ENCODE measurements at regions not wholly inside any gene's neighbourhood (a gene's known extent, or its start where the extent isn't known, plus 50 kb on each side); places are given as distances from the start of the nearest gene placed in this dataset.

DNA sequence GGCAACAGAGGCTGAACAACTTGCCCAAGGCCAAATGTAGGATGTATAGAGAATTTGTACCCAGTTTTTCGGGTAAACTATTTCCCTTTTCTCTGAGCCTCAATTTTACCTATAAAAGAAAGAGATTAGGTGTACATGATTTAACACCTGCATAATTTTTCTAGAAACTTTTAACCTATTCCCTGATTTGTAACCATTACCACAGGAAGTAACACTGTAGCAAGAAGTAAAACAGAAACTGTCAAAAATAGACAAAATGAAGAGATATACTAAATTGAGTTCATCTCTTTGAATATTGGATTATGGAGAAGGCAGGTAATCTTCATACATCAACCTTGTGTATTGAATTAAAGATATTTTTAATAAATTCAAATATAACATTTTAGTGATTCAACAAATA is 136.2 kb downstream of the ZC3H11B start:
- TF ChIP-seq TARDBP (IDR thresholded peaks at IDR 0.05) = no peak
- TF ChIP-seq L3MBTL2 (conservative IDR thresholded peaks at IDR 0.05) = no peak
- TF ChIP-seq CTBP1 (IDR thresholded peaks at IDR 0.05; ENCODE audit: borderline replicate concordance) = no peak
- no peak for TF ChIP-seq NFRKB (IDR thresholded peaks at IDR 0.05)
- TF ChIP-seq FOXM1 (IDR thresholded peaks at IDR 0.05; ENCODE audit: borderline replicate concordance) = no peak
- no peak for TF ChIP-seq SP1 (IDR thresholded peaks at IDR 0.05)

Data from HEK293T (cell line).